GM12878 (cell line): ENCODE measurements at regions not wholly inside any gene's neighbourhood (a gene's known extent, or its start where the extent isn't known, plus 50 kb on each side); places are given as distances from the start of the nearest gene placed in this dataset.

ENCODE experiments used
- ATF3 ChIP-seq: IDR thresholded peaks from 2 replicates; pipeline ENCODE4 v1.6.1; 2011; ENCODE audit warnings: low read depth, mild to moderate bottlenecking, low read length, moderate library complexity, borderline replicate concordance; ENCODE audit errors: extremely low read depth
- CREB1 ChIP-seq: IDR thresholded peaks from 2 replicates; pipeline ENCODE4 v1.6.1; 2012; ENCODE audit warnings: low read depth, mild to moderate bottlenecking, inconsistent platforms
- CREM ChIP-seq: IDR thresholded peaks from 2 replicates; pipeline ENCODE4 v1.6.1; 2014; ENCODE audit warnings: antibody characterized with exemption, low read depth
- CTCF ChIP-seq, 3 experiments: IDR thresholded peaks in 2 of 3; conservative IDR thresholded peaks in 1 of 3; 2 replicates each; pipeline ENCODE4 v1.5.1; 2011; ENCODE audit warnings: low read depth in 3 of 3, low read length in 3 of 3, mild to moderate bottlenecking in 3 of 3, control low read depth in 2 of 3, moderate library complexity in 2 of 3, inconsistent platforms in 1 of 3, mixed read lengths in 1 of 3; ENCODE audit not compliant: control insufficient read depth in 2 of 3, insufficient read depth in 1 of 3; ENCODE audit errors: extremely low read depth in 1 of 3
- EP300 ChIP-seq, 2 experiments: fragments of 150-350 bp in 1 of 2; IDR thresholded peaks; 2 replicates each; pipeline ENCODE4 v1.6.1; 2011 to 2012; ENCODE audit warnings: low read depth in 2 of 2, low read length in 2 of 2, borderline replicate concordance in 1 of 2, improper control_type of control experiment in 1 of 2, inconsistent platforms in 1 of 2; ENCODE audit not compliant: control insufficient read depth in 1 of 2
- JUND ChIP-seq: IDR thresholded peaks from 2 replicates; pipeline ENCODE4 v1.6.1; 2012; ENCODE audit warnings: low read depth, mild to moderate bottlenecking, low read length, improper control_type of control experiment, moderate library complexity
- PML ChIP-seq: IDR thresholded peaks from 2 replicates; pipeline ENCODE4 v1.6.1; 2012; ENCODE audit warnings: low read length, inconsistent platforms
- POLR2A ChIP-seq: IDR thresholded peaks from 2 replicates; pipeline ENCODE4 v1.6.1; 2011; ENCODE audit warnings: low read depth, mild to moderate bottlenecking, low read length
- POLR2AphosphoS5 ChIP-seq: IDR thresholded peaks from 2 replicates; pipeline ENCODE4 v1.6.1; 2011; ENCODE audit warnings: mild to moderate bottlenecking, low read length, inconsistent platforms
- SP1 ChIP-seq: IDR thresholded peaks from one replicate; pipeline ENCODE4 v1.6.1; 2011; ENCODE audit warnings: low read depth, low read length
- TCF12 ChIP-seq: IDR thresholded peaks from 2 replicates; pipeline ENCODE4 v1.6.1; 2011; ENCODE audit warnings: low read depth, mild to moderate bottlenecking, low read length
- ZBTB4 ChIP-seq: fragments of 450-650 bp; formaldehyde crosslinking; IDR thresholded peaks from 2 replicates; pipeline ENCODE4 v1.4.0; 2022; ENCODE audit warnings: mild to moderate bottlenecking, moderate library complexity

- TF ChIP-seq SP1 (no peak), CREB1 (no peak), EP300 (IDR thresholded peaks at IDR 0.05; ENCODE audit: borderline replicate concordance in 1 of 2, control insufficient read depth in 1 of 2, low read depth in 2 of 2, low read length in 2 of 2) (no peak), CTCF (IDR thresholded peaks at IDR 0.05 in 2 of 3, conservative IDR thresholded peaks at IDR 0.05 in 1 of 3; ENCODE audit: control insufficient read depth in 2 of 3, extremely low read depth in 1 of 3, insufficient read depth in 1 of 3, low read depth in 3 of 3, low read length in 3 of 3) (no peak), POLR2A (no peak), ATF3 (no peak), ZBTB4 (no peak), PML (no peak), CREM (no peak), POLR2AphosphoS5 (no peak), TCF12 (no peak), JUND (no peak)
These were observed 90.8 kb downstream of the METTL4 start for GRCh38 chr18:2480536-2480935.
